Effector CD8-positive, alpha-beta T cell (primary cell): ENCODE measurements at regions not wholly inside any gene's neighbourhood (a gene's known extent, or its start where the extent isn't known, plus 50 kb on each side); places are given as distances from the start of the nearest gene placed in this dataset.
"Not testable (repeated sequence)": the region's sequence is repeated elsewhere in the genome, so short reads cannot be mapped to it uniquely, and the experiment has no call there.

Experiments used
- DNase-seq: peaks from one replicate; lab custom pipeline; 2025; lab: John Stamatoyannopoulos, UW

GRCh38 chr18:67455890-67456501 is 60.5 kb downstream of the DSEL start:
- DNase-seq: no peak

- no peak for DNase-seq
Measured at GRCh38 chr18:67453901-67454300, 62.6 kb downstream of the DSEL start.

GRCh38 chr18:67451960-67452359 is 64.6 kb downstream of the DSEL start:
- no peak for DNase-seq

- DNase-seq: not testable (repeated sequence)
Measured at GRCh38 chr18:67451101-67451500, 65.4 kb downstream of the DSEL start.

- no peak for DNase-seq
Measured at GRCh38 chr18:67433971-67434370, 82.5 kb downstream of the DSEL start.

GRCh38 chr18:67432806-67433205 is 83.7 kb downstream of the DSEL start:
- DNase-seq: no peak

GRCh38 chr18:67428805-67429204 is 87.7 kb downstream of the DSEL start:
- DNase-seq: no peak

- DNase-seq: no peak
Measured at GRCh38 chr18:67428158-67428557, 88.4 kb downstream of the DSEL start.

- no peak for DNase-seq
Measured at GRCh38 chr18:67426486-67426885, 90.0 kb downstream of the DSEL start.

GRCh38 chr18:67425672-67426071 is 90.8 kb downstream of the DSEL start:
- no peak for DNase-seq

- no peak for DNase-seq
Measured at GRCh38 chr18:67421651-67422050, 94.9 kb downstream of the DSEL start.

- no peak for DNase-seq
Measured at GRCh38 chr18:67417864-67418523, 98.5 kb downstream of the DSEL start.

GRCh38 chr18:67411116-67411515 is 105.4 kb downstream of the DSEL start:
- DNase-seq: no peak

- DNase-seq: no peak
Measured at GRCh38 chr18:67410075-67411070, 106.1 kb downstream of the DSEL start.

- DNase-seq: no peak
Measured at GRCh38 chr18:67408240-67408639, 108.3 kb downstream of the DSEL start.

- no peak for DNase-seq
Measured at GRCh38 chr18:67406714-67407113, 109.8 kb downstream of the DSEL start.

- DNase-seq: no peak
Measured at GRCh38 chr18:67402543-67402942, 114.0 kb downstream of the DSEL start.

- no peak for DNase-seq
Measured at GRCh38 chr18:67400502-67401117, 115.9 kb downstream of the DSEL start.

GRCh38 chr18:67386032-67386431 is 130.5 kb downstream of the DSEL start:
- DNase-seq: no peak

GRCh38 chr18:67385455-67385854 is 131.1 kb downstream of the DSEL start:
- DNase-seq: no peak

GRCh38 chr18:67384057-67384456 is 132.5 kb downstream of the DSEL start:
- DNase-seq: not testable (repeated sequence)

GRCh38 chr18:67381608-67382150 is 134.8 kb downstream of the DSEL start:
- DNase-seq: no peak
